ENCODE measurements at regions not wholly inside any gene's neighbourhood (a gene's known extent, or its start where the extent isn't known, plus 50 kb on each side); places are given as distances from the start of the nearest gene placed in this dataset.
A peak's percentile ranks its signal among the peaks of the same experiment; 100 is the strongest.
"Not testable (repeated sequence)": the region's sequence is repeated elsewhere in the genome, so short reads cannot be mapped to it uniquely, and the experiment has no call there.

DNA sequence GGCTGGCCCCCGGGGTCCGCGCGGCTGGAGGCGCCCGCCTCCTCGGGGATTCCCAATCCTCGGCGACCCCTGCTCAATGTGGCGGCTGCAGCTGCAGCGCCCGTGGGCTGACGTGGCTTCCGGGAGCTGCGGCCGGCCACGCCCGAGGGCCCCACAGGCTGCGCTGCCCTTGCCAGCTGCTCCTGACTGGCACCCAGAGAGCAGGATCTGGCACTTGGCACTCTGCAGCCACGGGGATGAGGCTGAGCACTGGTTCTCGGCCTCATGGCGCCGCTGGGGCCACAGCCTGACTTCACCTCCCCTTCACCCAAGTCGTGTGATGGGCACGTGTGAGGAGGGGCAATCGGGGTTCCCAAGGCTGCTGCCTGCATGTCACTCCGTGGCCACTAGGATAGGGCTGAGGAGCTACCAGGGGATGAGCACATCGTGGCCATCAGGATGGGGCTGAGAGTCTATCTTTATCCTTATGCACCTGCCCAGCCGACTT, 267.8 kb upstream of the FRG2C start:
- TF ChIP-seq, protein P1, sequence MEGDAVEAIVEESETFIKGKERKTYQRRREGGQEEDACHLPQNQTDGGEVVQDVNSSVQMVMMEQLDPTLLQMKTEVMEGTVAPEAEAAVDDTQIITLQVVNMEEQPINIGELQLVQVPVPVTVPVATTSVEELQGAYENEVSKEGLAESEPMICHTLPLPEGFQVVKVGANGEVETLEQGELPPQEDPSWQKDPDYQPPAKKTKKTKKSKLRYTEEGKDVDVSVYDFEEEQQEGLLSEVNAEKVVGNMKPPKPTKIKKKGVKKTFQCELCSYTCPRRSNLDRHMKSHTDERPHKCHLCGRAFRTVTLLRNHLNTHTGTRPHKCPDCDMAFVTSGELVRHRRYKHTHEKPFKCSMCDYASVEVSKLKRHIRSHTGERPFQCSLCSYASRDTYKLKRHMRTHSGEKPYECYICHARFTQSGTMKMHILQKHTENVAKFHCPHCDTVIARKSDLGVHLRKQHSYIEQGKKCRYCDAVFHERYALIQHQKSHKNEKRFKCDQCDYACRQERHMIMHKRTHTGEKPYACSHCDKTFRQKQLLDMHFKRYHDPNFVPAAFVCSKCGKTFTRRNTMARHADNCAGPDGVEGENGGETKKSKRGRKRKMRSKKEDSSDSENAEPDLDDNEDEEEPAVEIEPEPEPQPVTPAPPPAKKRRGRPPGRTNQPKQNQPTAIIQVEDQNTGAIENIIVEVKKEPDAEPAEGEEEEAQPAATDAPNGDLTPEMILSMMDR (IDR thresholded peaks at IDR 0.05; ENCODE audit: low read length), result no peak
- TF ChIP-seq EZH2 (IDR thresholded peaks at IDR 0.05; ENCODE audit: borderline replicate concordance, low read length), result no peak
- H3K9me3 ChIP-seq (ENCODE audit: low read length), result no peaks in the 10 kb centered on the region
- no peaks in the 10 kb centered on the region for H3K79me2 ChIP-seq (ENCODE audit: insufficient read depth, low read length)
- H3K4me2 ChIP-seq (ENCODE audit: low read length), result no peak overlapping the region
- no peak overlapping the region for H3K4me3 ChIP-seq (ENCODE audit: low read depth, low read length, poor library complexity, severe bottlenecking)
- H3K9me2 ChIP-seq (ENCODE audit: low read depth, low read length), result no peaks in the 10 kb centered on the region
- H3K4me1 ChIP-seq (ENCODE audit: insufficient read depth, low read length, severe bottlenecking), result no peaks in the 10 kb centered on the region
- peaks cover 2% of the 10 kb centered on the region; the same call in 1 of the 2 replicates for H3K27me3 ChIP-seq (ENCODE audit: insufficient read depth, low read length)
- no peak overlapping the region for H3K9ac ChIP-seq (ENCODE audit: low read length)
- H3F3A ChIP-seq (ENCODE audit: insufficient read depth, low read length), result no peaks in the 10 kb centered on the region
- H3K36me3 ChIP-seq (ENCODE audit: insufficient read depth, low read length), result no peaks in the 10 kb centered on the region
- no peaks in the 10 kb centered on the region for H4K20me1 ChIP-seq (ENCODE audit: insufficient read depth, low read length)
- no peak overlapping the region for H2AFZ ChIP-seq (ENCODE audit: low read length)
- no peak overlapping the region for H3K27ac ChIP-seq (ENCODE audit: low read depth, low read length, poor library complexity, severe bottlenecking)

DNA sequence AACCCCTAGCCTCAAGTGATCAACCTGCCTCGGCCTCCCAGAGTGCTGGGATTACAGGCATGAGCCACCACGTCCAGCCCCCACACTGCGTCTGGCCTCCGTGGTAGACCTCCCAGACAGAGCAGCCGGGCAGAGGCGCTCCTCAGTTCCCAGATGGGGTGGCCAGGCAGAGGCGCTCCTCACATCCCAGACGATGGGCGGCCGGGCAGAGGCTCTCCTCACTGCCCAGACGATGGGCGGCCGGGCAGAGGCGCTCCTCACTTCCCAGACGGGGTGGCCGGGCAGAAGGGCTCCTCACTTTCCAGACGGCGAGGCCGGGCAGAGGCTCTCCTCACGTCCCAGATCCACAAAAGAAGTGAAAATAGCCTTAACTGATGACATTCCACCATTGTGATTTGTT, 266.6 kb upstream of the FRG2C start:
- H4K20me1 ChIP-seq (ENCODE audit: insufficient read depth, low read length); H3K9me2 ChIP-seq (ENCODE audit: low read depth, low read length); H2AFZ ChIP-seq (ENCODE audit: low read length); H3K79me2 ChIP-seq (ENCODE audit: insufficient read depth, low read length); H3K4me3 ChIP-seq (ENCODE audit: low read depth, low read length, poor library complexity, severe bottlenecking); H3F3A ChIP-seq (ENCODE audit: insufficient read depth, low read length); H3K9me3 ChIP-seq (ENCODE audit: low read length); H3K36me3 ChIP-seq (ENCODE audit: insufficient read depth, low read length); H3K4me1 ChIP-seq (ENCODE audit: insufficient read depth, low read length, severe bottlenecking); H3K27me3 ChIP-seq (ENCODE audit: insufficient read depth, low read length); H3K9ac ChIP-seq (ENCODE audit: low read length); H3K27ac ChIP-seq (ENCODE audit: low read depth, low read length, poor library complexity, severe bottlenecking); H3K4me2 ChIP-seq (ENCODE audit: low read length): not testable (repeated sequence)

DNA sequence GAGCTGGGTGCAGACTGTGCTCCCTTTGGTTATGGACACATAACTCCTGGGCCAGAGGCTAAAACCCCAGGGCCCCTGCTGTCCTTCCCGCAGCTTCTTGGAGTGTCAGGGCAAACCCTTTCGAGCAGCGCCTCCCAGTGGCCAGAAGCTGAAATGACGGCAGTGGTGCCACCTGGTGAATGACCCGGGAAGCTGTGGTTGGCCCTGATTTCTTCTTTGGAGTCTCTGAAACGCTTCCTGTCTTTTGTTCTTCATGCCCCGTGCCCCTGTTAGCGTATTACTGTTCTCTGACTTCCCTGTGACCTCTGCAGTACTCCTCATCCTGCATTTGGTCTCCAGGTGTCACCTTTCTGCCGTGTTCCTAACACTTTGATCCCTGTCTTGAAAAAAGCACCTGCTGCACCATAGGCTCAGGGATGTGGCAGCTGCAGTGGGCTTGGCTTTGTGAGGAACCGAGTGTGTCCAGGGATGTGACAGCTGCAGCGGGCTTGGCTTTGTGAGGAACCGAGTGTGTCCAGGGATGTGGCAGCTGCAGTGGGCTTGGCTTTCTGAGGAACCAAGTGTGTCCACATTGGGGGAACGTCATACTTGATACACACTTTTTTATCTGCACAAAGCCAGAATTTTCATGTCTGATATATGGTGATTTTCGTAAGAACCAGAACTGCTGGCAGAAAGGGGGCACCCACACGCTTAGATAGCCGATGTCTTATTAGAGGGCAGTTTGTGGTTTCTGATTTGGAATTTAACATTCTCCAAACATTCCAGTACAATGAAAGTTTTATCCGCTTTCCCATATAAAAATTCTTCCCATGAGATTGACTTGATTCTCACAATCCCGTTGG, 241.8 kb upstream of the FRG2C start:
- H3K4me2 ChIP-seq (ENCODE audit: low read length); H3K27ac ChIP-seq (ENCODE audit: low read depth, low read length, poor library complexity, severe bottlenecking); H3K4me1 ChIP-seq (ENCODE audit: insufficient read depth, low read length, severe bottlenecking); H3K9ac ChIP-seq (ENCODE audit: low read length); H3K4me3 ChIP-seq (ENCODE audit: low read depth, low read length, poor library complexity, severe bottlenecking); H3F3A ChIP-seq (ENCODE audit: insufficient read depth, low read length); H3K36me3 ChIP-seq (ENCODE audit: insufficient read depth, low read length); H3K79me2 ChIP-seq (ENCODE audit: insufficient read depth, low read length); H3K9me2 ChIP-seq (ENCODE audit: low read depth, low read length); H4K20me1 ChIP-seq (ENCODE audit: insufficient read depth, low read length); H3K9me3 ChIP-seq (ENCODE audit: low read length); H2AFZ ChIP-seq (ENCODE audit: low read length); H3K27me3 ChIP-seq (ENCODE audit: insufficient read depth, low read length): not testable (repeated sequence)
- TF ChIP-seq, protein P1 (IDR thresholded peaks at IDR 0.05; ENCODE audit: low read length), result peak; percentile 64

DNA sequence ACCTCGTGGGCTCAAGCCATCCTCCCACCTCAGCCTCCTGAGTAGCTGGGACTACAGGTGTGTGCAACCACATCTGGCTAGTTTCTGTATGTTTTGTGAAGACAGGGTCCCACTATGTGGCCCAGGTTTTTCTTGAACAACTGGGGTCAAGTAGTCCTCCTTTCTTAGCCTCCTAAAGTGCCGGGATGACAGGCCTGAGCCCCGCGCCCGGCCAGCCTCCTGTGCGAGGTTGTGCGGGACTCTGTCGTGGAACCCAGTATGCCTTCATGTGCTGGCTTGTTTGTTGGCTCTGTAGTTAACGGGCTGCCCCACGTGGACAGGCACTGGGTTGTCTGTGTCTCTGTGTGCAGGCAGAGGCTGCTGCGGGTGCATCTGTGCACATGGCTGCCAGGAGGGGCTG, 238.7 kb upstream of the FRG2C start:
- H3K27me3 ChIP-seq (ENCODE audit: insufficient read depth, low read length); H2AFZ ChIP-seq (ENCODE audit: low read length); H3K4me2 ChIP-seq (ENCODE audit: low read length); H3K9me2 ChIP-seq (ENCODE audit: low read depth, low read length); H3K4me3 ChIP-seq (ENCODE audit: low read depth, low read length, poor library complexity, severe bottlenecking); H3K36me3 ChIP-seq (ENCODE audit: insufficient read depth, low read length); H3K9me3 ChIP-seq (ENCODE audit: low read length); H3K4me1 ChIP-seq (ENCODE audit: insufficient read depth, low read length, severe bottlenecking); H3K27ac ChIP-seq (ENCODE audit: low read depth, low read length, poor library complexity, severe bottlenecking); H3K9ac ChIP-seq (ENCODE audit: low read length); H3F3A ChIP-seq (ENCODE audit: insufficient read depth, low read length); H4K20me1 ChIP-seq (ENCODE audit: insufficient read depth, low read length); H3K79me2 ChIP-seq (ENCODE audit: insufficient read depth, low read length): not testable (repeated sequence)

DNA sequence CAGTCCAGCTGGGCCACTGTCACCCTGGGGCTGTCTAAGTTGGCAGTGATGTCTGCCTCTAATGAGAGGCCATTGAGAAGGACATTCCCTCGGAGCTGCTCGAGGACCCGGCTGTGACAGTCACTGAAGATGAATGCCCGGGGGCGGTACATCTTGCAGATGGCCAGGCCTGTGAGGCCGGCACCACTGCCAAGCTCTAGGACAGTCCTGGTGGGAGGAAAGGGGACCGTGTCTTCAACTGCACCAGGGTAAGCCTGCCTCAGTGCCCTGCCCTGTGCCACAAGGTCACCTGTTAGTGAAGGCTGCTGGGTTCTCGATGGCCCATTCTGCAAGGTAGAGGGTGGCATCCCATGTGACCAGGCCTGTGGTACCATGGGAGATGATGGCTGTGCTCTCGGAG, 236.6 kb upstream of the FRG2C start:
- not testable (repeated sequence) for H4K20me1 ChIP-seq (ENCODE audit: insufficient read depth, low read length); H3K4me2 ChIP-seq (ENCODE audit: low read length); H3K4me3 ChIP-seq (ENCODE audit: low read depth, low read length, poor library complexity, severe bottlenecking); H3K9ac ChIP-seq (ENCODE audit: low read length); H3K9me3 ChIP-seq (ENCODE audit: low read length); H3K9me2 ChIP-seq (ENCODE audit: low read depth, low read length); H3K27ac ChIP-seq (ENCODE audit: low read depth, low read length, poor library complexity, severe bottlenecking); H3K36me3 ChIP-seq (ENCODE audit: insufficient read depth, low read length); H2AFZ ChIP-seq (ENCODE audit: low read length); H3K4me1 ChIP-seq (ENCODE audit: insufficient read depth, low read length, severe bottlenecking); H3F3A ChIP-seq (ENCODE audit: insufficient read depth, low read length); H3K79me2 ChIP-seq (ENCODE audit: insufficient read depth, low read length); H3K27me3 ChIP-seq (ENCODE audit: insufficient read depth, low read length)

DNA sequence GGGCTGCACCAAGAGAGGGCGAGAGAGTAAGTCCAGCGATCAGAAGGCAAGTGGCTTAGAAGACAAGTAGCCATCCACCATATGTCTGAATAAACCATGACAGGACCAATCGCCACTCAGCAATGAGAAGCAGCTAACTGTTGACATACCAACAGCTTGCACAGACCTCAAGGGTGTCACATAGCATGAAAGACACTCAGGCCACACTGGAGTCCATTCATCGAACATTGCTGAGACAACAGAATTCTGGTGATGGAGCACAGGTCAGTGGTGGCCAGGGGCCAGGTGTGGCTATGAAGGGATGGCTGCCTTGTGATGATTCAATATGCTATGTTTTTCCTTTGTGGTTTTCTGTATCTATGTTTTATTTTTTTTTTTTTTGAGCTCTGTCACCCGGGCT, 236.2 kb upstream of the FRG2C start:
- not testable (repeated sequence) for H3K9me3 ChIP-seq (ENCODE audit: low read length); H3K4me3 ChIP-seq (ENCODE audit: low read depth, low read length, poor library complexity, severe bottlenecking); H3K27ac ChIP-seq (ENCODE audit: low read depth, low read length, poor library complexity, severe bottlenecking); H3K9ac ChIP-seq (ENCODE audit: low read length); H3F3A ChIP-seq (ENCODE audit: insufficient read depth, low read length); H3K9me2 ChIP-seq (ENCODE audit: low read depth, low read length); H3K4me1 ChIP-seq (ENCODE audit: insufficient read depth, low read length, severe bottlenecking); H3K4me2 ChIP-seq (ENCODE audit: low read length); H2AFZ ChIP-seq (ENCODE audit: low read length); H3K79me2 ChIP-seq (ENCODE audit: insufficient read depth, low read length); H4K20me1 ChIP-seq (ENCODE audit: insufficient read depth, low read length); H3K36me3 ChIP-seq (ENCODE audit: insufficient read depth, low read length); H3K27me3 ChIP-seq (ENCODE audit: insufficient read depth, low read length)

Data from OCI-LY1 (cell line).